HepG2 (cell line): ENCODE measurements at regions not wholly inside any gene's neighbourhood (a gene's known extent, or its start where the extent isn't known, plus 50 kb on each side); places are given as distances from the start of the nearest gene placed in this dataset.

Experiments used
- ATAC-seq: fragments of 200-7000 bp; cut with Tn5 transposase; 3 replicates; pipeline ENCODE4 v1.9.1; 2020; ENCODE audit warnings: mild to moderate bottlenecking, moderate library complexity
- BruUV-seq: library from RNA; stranded (reverse); fragments of 400-500 nt; replicated peaks from 2 replicates; lab custom pipeline; 2021; lab: Mats Ljungman, UMichigan
- CTCF ChIA-PET: fragments of 300-600 bp; formaldehyde crosslinking; extraction: SDS; loops from one replicate; lab custom pipeline; 2021; ENCODE audit warnings: low total read pairs, inconsistent platforms, low intra/inter-chr PET ratio; lab: Yijun Ruan, JAX
- POLR2A ChIA-PET: fragments of 350-600 bp; sonication (Branson Sonifier 250); formaldehyde crosslinking; loops from one replicate; lab custom pipeline; 2020; ENCODE audit warnings: antibody characterized with exemption, inconsistent platforms; lab: Yijun Ruan, JAX
- DNase-seq: peaks from one replicate; pipeline ENCODE4 v3.0.0-alpha.2; 2015; ENCODE audit warnings: low spot score
- FAIRE-seq: peaks from 3 replicates; lab custom pipeline; 2011; peaks lifted over from hg19 to GRCh38; lab: Jason Lieb, UNC
- H2AFZ ChIP-seq: one replicate; pipeline ENCODE4 v1.6.1; 2011; ENCODE audit warnings: low read length, inconsistent platforms
- H3K27ac ChIP-seq: fragments of 300-600 bp; 3 replicates; pipeline ENCODE4 v1.8.0; 2011; ENCODE audit warnings: mixed run types, mild to moderate bottlenecking, mixed read lengths, low read length, inconsistent platforms; ENCODE audit not compliant: insufficient read depth; ENCODE audit errors: extremely low read length
- H3K27me3 ChIP-seq, 2 experiments: fragments of 200-600 bp in 1 of 2; 2 replicates in 1 of 2; 3 replicates in 1 of 2; pipeline versions ENCODE4 v1.6.0 to v1.8.0; 2011; ENCODE audit warnings: low read length in 2 of 2, mild to moderate bottlenecking in 2 of 2, moderate library complexity in 2 of 2, inconsistent platforms in 1 of 2; ENCODE audit not compliant: insufficient read depth in 2 of 2, control insufficient read depth in 1 of 2
- H3K36me3 ChIP-seq, 2 experiments: fragments of 200-600 bp in 1 of 2; replicated peaks in 1 of 2; 2 replicates in 1 of 2; 3 replicates in 1 of 2; pipeline versions ENCODE4 v1.5.1 to v1.8.0; 2011; ENCODE audit warnings: low read length in 2 of 2, inconsistent platforms in 1 of 2; ENCODE audit not compliant: insufficient read depth in 2 of 2, control insufficient read depth in 1 of 2
- H3K4me1 ChIP-seq: 2 replicates; pipeline ENCODE4 v1.5.1; 2012; ENCODE audit warnings: low read length, inconsistent platforms; ENCODE audit not compliant: insufficient read depth
- H3K4me2 ChIP-seq: 2 replicates; pipeline ENCODE4 v1.6.0; 2011; ENCODE audit warnings: low read depth, low read length, inconsistent platforms
- H3K4me3 ChIP-seq, 3 experiments: fragments of 200-600 bp in 1 of 3; sonication (generic), shearing (Covaris generic) in 1 of 3; replicated peaks in 1 of 3; 2 replicates each; pipeline ENCODE4 v1.5.1; 2011 to 2016; ENCODE audit warnings: low read length in 3 of 3, inconsistent platforms in 2 of 3, low read depth in 2 of 3, mild to moderate bottlenecking in 2 of 3, control low read depth in 1 of 3, mixed read lengths in 1 of 3; ENCODE audit not compliant: insufficient read depth in 1 of 3
- H3K79me2 ChIP-seq: one replicate; pipeline ENCODE4 v1.6.1; 2011; ENCODE audit warnings: low read length, inconsistent platforms; ENCODE audit not compliant: insufficient read depth
- H3K9ac ChIP-seq: 2 replicates; pipeline ENCODE4 v1.6.0; 2011; ENCODE audit warnings: mild to moderate bottlenecking, low read depth, low read length, inconsistent platforms; ENCODE audit not compliant: insufficient read depth
- H3K9me3 ChIP-seq: 2 replicates; pipeline ENCODE4 v1.5.1; 2012; ENCODE audit warnings: mild to moderate bottlenecking, low read length
- H4K20me1 ChIP-seq: 2 replicates; pipeline ENCODE4 v1.6.0; 2011; ENCODE audit warnings: inconsistent platforms, mild to moderate bottlenecking, low read length, moderate library complexity; ENCODE audit not compliant: insufficient read depth
- DPF2 ChIP-seq: sonication (generic); formaldehyde crosslinking; IDR thresholded peaks from 2 replicates; pipeline ENCODE4 v1.4.0; 2020; ENCODE audit warnings: mild to moderate bottlenecking, low read depth, missing genetic modification reagents, borderline replicate concordance
- FOXJ3 ChIP-seq: sonication (generic); formaldehyde crosslinking; IDR thresholded peaks from 2 replicates; pipeline ENCODE4 v1.4.0; 2020; ENCODE audit warnings: missing genetic modification reagents, mild to moderate bottlenecking, borderline replicate concordance
- GATAD1 ChIP-seq: IDR thresholded peaks from 2 replicates; pipeline ENCODE4 v1.6.1; 2016; ENCODE audit warnings: missing genetic modification reagents, missing compliant biosample characterization
- HOXA3 ChIP-seq: sonication (generic); formaldehyde crosslinking; IDR thresholded peaks from 2 replicates; pipeline ENCODE4 v1.5.0; 2020; ENCODE audit warnings: missing genetic modification reagents
- MXI1 ChIP-seq: IDR thresholded peaks from 3 replicates; pipeline ENCODE4 v1.6.1; 2012; ENCODE audit warnings: low read depth, low read length, inconsistent platforms, borderline replicate concordance
- RELA ChIP-seq: sonication (generic); formaldehyde crosslinking; IDR thresholded peaks from 2 replicates; pipeline ENCODE4 v1.4.0; 2020; ENCODE audit warnings: missing genetic modification reagents
- ZFP1 ChIP-seq: IDR thresholded peaks from 2 replicates; pipeline ENCODE4 v1.6.1; 2016
- ZNF530 ChIP-seq: sonication (generic); formaldehyde crosslinking; IDR thresholded peaks from 2 replicates; pipeline ENCODE4 v1.5.0; 2020; ENCODE audit warnings: low read depth, mild to moderate bottlenecking, missing genetic modification reagents
- ZNF737 ChIP-seq: sonication (generic); formaldehyde crosslinking; IDR thresholded peaks from 2 replicates; pipeline ENCODE4 v1.5.0; 2020; ENCODE audit warnings: missing genetic modification reagents, mild to moderate bottlenecking, borderline replicate concordance
- ZSCAN25 ChIP-seq: sonication (generic); formaldehyde crosslinking; IDR thresholded peaks from 2 replicates; pipeline ENCODE4 v1.8.0; 2022; ENCODE audit warnings: mild to moderate bottlenecking, missing genetic modification reagents
- in situ Hi-C: cut with HindIII; loops from 2 replicates; pipeline ENCODE4 v1.10.0; 2017; ENCODE audit warnings: low pct_unique_long_range_greater_than_20kb; ENCODE audit not compliant: extremely low pct_ligation_motif_present
- intact Hi-C: fragments of 100-400 bp; cut with micrococcal nuclease; formaldehyde crosslinking; loops from one replicate; pipeline ENCODE4 v1.10.0; 2022; ENCODE audit not compliant: unreplicated experiment
- TF ChIP-seq, protein P1 (sequence below): IDR thresholded peaks from 2 replicates; pipeline ENCODE4 v1.6.1; 2012; ENCODE audit warnings: low read length, improper control_type of control experiment
- TF ChIP-seq, protein P2 (sequence below): sonication (generic); formaldehyde crosslinking; IDR thresholded peaks from 2 replicates; pipeline ENCODE4 v1.4.0; 2020; ENCODE audit warnings: mild to moderate bottlenecking, missing genetic modification reagents, borderline replicate concordance
- TF ChIP-seq, protein P3 (sequence below): sonication (generic); formaldehyde crosslinking; conservative IDR thresholded peaks from 2 replicates; pipeline ENCODE4 v1.4.0; 2020; ENCODE audit warnings: missing genetic modification reagents
- TF ChIP-seq, protein P4 (sequence below): IDR thresholded peaks from 2 replicates; pipeline ENCODE4 v1.4.0; 2020; ENCODE audit warnings: mild to moderate bottlenecking, missing genetic modification reagents

DNA sequence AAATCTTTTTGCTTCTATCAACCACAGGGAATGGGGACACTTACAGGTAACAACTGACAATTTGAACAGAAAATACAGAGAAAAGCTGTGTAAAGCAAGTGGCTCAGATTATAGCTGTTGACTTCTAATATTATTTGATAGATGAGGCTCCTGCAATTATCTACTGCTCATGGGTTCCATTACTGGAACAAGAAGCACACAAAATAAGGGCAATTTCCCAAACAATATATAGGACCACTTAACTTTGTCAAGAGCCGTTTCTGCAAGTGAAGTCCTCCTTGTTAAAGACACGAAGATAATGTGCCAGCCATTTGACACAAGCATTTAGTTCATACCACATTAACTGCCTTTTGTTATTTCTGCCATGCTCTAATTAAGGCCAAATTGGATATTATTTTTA, 315.5 kb upstream of the ARID1B start (continued):
- TF ChIP-seq, protein P1, sequence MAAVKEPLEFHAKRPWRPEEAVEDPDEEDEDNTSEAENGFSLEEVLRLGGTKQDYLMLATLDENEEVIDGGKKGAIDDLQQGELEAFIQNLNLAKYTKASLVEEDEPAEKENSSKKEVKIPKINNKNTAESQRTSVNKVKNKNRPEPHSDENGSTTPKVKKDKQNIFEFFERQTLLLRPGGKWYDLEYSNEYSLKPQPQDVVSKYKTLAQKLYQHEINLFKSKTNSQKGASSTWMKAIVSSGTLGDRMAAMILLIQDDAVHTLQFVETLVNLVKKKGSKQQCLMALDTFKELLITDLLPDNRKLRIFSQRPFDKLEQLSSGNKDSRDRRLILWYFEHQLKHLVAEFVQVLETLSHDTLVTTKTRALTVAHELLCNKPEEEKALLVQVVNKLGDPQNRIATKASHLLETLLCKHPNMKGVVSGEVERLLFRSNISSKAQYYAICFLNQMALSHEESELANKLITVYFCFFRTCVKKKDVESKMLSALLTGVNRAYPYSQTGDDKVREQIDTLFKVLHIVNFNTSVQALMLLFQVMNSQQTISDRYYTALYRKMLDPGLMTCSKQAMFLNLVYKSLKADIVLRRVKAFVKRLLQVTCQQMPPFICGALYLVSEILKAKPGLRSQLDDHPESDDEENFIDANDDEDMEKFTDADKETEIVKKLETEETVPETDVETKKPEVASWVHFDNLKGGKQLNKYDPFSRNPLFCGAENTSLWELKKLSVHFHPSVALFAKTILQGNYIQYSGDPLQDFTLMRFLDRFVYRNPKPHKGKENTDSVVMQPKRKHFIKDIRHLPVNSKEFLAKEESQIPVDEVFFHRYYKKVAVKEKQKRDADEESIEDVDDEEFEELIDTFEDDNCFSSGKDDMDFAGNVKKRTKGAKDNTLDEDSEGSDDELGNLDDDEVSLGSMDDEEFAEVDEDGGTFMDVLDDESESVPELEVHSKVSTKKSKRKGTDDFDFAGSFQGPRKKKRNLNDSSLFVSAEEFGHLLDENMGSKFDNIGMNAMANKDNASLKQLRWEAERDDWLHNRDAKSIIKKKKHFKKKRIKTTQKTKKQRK = no peak
- no peak for TF ChIP-seq FOXJ3 (CRISPR knock-in tag)
- TF ChIP-seq MXI1 = no peak

DNA sequence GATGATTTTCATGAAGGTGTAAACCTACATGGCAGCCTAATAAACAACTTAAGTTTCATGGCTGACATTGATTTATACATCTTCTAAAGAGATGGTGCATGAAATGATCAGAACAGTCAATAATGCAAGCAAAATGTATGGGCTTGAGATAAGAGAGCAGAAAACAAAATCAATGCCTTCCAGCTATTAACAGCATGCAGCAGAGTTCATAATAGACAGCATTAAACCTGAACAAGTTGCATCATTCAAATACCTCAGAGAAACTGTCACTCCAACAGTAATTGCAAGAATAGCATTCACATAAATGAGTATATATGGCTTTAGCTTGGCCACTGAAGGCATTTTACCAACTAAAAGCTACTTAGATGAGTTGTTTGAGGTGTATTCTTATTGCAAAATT, 319.6 kb upstream of the ARID1B start:
- in situ Hi-C loops = no loop called here
- no peak for ATAC-seq
- no TSS peak for BruUV-seq
- H3K36me3 ChIP-seq = no peaks in the 10 kb centered on the region
- H3K27me3 ChIP-seq = peaks cover 0 to 17% of the 10 kb centered on the region in 2 experiments; a peak in 3 of 5 replicates
- no peak overlapping the region for H2AFZ ChIP-seq
- TF ChIP-seq GATAD1 (CRISPR knock-in tag) = no peak
- no peak for TF ChIP-seq ZNF530 (CRISPR knock-in tag)
- TF ChIP-seq, protein P2, sequence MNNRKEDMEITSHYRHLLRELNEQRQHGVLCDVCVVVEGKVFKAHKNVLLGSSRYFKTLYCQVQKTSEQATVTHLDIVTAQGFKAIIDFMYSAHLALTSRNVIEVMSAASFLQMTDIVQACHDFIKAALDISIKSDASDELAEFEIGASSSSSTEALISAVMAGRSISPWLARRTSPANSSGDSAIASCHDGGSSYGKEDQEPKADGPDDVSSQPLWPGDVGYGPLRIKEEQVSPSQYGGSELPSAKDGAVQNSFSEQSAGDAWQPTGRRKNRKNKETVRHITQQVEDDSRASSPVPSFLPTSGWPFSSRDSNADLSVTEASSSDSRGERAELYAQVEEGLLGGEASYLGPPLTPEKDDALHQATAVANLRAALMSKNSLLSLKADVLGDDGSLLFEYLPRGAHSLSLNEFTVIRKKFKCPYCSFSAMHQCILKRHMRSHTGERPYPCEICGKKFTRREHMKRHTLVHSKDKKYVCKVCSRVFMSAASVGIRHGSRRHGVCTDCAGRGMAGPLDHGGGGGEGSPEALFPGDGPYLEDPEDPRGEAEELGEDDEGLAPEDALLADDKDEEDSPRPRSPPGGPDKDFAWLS (CRISPR knock-in tag) = no peak
- no peak for TF ChIP-seq ZNF737 (CRISPR knock-in tag)
- TF ChIP-seq ZSCAN25 (CRISPR knock-in tag) = no peak
- TF ChIP-seq, protein P3, sequence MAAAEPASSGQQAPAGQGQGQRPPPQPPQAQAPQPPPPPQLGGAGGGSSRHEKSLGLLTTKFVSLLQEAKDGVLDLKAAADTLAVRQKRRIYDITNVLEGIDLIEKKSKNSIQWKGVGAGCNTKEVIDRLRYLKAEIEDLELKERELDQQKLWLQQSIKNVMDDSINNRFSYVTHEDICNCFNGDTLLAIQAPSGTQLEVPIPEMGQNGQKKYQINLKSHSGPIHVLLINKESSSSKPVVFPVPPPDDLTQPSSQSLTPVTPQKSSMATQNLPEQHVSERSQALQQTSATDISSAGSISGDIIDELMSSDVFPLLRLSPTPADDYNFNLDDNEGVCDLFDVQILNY (CRISPR knock-in tag) = no peak
- no peak for TF ChIP-seq RELA
- no peak for TF ChIP-seq ZFP1 (CRISPR knock-in tag)
- no peak for TF ChIP-seq DPF2 (CRISPR knock-in tag)
- TF ChIP-seq, protein P4, sequence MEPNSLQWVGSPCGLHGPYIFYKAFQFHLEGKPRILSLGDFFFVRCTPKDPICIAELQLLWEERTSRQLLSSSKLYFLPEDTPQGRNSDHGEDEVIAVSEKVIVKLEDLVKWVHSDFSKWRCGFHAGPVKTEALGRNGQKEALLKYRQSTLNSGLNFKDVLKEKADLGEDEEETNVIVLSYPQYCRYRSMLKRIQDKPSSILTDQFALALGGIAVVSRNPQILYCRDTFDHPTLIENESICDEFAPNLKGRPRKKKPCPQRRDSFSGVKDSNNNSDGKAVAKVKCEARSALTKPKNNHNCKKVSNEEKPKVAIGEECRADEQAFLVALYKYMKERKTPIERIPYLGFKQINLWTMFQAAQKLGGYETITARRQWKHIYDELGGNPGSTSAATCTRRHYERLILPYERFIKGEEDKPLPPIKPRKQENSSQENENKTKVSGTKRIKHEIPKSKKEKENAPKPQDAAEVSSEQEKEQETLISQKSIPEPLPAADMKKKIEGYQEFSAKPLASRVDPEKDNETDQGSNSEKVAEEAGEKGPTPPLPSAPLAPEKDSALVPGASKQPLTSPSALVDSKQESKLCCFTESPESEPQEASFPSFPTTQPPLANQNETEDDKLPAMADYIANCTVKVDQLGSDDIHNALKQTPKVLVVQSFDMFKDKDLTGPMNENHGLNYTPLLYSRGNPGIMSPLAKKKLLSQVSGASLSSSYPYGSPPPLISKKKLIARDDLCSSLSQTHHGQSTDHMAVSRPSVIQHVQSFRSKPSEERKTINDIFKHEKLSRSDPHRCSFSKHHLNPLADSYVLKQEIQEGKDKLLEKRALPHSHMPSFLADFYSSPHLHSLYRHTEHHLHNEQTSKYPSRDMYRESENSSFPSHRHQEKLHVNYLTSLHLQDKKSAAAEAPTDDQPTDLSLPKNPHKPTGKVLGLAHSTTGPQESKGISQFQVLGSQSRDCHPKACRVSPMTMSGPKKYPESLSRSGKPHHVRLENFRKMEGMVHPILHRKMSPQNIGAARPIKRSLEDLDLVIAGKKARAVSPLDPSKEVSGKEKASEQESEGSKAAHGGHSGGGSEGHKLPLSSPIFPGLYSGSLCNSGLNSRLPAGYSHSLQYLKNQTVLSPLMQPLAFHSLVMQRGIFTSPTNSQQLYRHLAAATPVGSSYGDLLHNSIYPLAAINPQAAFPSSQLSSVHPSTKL (CRISPR knock-in tag) = no peak
- TF ChIP-seq HOXA3 (CRISPR knock-in tag) = no peak
- TF ChIP-seq, all 625 proteins: peak for 0
- H3K27ac ChIP-seq = no peak overlapping the region
- ChIA-PET POLR2A (no interaction called here), CTCF (no interaction called here)
- no peaks in the 10 kb centered on the region for H3K4me1 ChIP-seq
- no peak for DNase-seq
- H3K9me3 ChIP-seq = no peaks in the 10 kb centered on the region
- H3K4me2 ChIP-seq = no peak overlapping the region
- no peaks in the 10 kb centered on the region for H4K20me1 ChIP-seq
- no peaks in the 10 kb centered on the region for H3K79me2 ChIP-seq
- no peak overlapping the region for H3K4me3 ChIP-seq
- no peak for FAIRE-seq
- H3K9ac ChIP-seq = no peak overlapping the region
- intact Hi-C loops = no loop called here
